ENCODE measurements at regions not wholly inside any gene's neighbourhood (a gene's known extent, or its start where the extent isn't known, plus 50 kb on each side); places are given as distances from the start of the nearest gene placed in this dataset.
"Not testable (repeated sequence)": the region's sequence is repeated elsewhere in the genome, so short reads cannot be mapped to it uniquely, and the experiment has no call there.

DNA sequence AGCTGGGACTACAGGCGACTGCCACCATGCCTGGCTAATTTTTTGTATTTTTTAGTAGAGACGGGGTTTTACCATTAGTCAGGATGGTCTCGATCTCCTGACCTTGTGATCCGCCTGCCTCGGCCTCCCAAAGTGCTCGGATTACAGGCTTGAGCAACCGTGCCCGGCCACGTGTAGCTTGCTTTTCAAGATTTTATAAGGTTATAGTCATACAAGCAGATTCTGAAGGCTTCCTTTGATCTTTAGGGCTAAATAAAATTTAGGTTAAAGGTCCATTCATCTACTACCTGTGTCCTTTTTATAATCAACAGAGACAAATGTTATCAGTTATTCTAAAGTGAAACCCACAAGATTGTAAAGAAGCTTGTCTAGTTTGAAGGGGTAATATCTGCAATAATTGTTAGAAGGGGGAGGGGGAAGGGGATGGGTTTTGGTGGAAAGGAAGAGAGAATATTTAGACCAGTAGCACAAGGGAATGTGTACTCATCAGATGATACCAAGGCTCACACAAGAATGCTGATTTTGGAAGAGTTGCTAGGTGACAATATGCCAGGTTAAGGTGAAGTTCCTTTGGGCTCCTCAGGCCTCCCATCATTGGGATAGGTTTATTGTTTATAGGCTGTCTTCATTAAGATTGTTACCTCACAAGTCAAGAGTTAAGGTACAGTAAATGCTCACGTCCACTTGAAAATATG, 284.7 kb downstream of the ALDH8A1 start:
- DNase-seq: no peak

DNA sequence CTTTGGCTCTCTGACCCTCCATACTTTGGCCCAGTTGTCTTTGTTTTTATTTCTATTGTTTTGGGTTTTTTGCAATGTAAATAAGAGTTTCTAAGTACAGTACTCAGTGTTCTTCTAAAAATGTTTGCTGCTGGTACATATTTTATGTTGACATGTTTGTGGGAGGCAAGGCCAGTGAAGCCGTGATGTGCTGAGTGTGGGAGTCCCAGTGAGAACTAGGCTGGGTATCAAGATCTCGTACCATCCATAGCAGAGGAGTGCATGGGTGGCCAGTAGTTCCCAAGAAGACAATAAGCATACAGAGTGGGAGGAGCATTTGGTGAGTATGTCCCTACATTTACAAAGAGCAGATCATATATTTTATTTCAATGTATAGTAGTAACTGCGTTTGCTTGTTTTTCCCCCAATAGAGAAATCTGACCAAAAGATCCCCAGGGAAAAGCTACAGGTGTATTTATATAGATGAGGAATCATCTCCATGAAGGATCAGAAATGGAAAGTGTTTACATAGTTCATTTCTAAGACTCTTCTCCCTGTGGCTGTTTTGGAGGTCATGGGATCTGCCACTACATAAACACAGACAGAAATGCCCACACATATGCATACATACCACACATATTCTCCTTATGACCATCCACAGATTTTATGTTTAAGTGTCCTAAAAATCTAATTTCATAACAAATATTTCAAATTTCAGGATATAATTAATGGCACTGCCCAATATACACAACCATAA, 285.9 kb downstream of the ALDH8A1 start:
- DNase-seq: no peak

DNA sequence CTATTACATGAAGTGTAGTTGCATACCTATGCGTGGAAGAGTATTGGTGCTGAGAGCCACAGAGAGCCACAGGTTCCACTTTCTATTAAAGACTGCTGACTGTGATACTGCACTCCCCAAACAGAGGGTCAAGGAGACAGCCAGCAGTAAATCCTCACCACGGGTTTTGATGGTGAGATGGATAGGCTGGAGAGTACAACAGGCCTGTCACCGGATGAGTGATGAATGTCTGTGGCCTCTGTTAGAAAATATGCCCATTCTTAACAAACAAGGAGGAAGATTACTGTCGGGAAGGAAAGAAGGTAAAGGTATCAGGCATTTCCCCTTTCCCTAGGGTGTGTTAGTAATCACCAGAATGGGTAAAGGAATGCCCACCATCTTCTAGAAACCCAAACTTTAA, 286.5 kb downstream of the ALDH8A1 start:
- no peak for DNase-seq

DNA sequence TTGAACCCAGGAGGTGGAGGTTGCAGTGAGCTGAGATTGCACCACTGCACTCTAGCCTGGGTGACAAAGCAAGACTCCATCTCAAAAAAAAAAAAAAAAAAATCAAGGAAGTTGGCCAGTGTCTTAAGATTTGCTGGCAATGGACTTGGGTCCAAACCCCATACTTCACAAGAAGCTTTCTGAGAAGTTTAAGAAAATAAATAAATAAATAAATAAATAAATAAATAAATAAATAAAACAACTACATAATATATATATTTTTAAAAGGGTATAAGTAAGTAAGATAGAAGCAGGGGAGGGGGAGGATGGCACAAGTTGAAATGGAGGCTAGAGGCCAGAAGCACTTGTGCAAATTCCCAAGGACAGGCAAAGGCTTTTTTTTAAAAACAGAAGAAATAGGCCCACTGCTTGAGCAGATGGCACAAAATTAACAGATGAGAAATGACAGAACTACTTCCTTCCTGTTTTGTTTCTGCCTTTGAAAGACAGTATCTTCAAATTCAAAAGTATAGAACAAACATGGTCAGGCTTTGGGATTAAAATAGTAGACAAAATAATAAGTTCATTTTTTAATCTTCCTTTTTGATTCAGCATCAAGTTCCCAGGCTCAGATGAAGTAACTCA, 287.7 kb downstream of the ALDH8A1 start:
- DNase-seq: peak; percentile 12

DNA sequence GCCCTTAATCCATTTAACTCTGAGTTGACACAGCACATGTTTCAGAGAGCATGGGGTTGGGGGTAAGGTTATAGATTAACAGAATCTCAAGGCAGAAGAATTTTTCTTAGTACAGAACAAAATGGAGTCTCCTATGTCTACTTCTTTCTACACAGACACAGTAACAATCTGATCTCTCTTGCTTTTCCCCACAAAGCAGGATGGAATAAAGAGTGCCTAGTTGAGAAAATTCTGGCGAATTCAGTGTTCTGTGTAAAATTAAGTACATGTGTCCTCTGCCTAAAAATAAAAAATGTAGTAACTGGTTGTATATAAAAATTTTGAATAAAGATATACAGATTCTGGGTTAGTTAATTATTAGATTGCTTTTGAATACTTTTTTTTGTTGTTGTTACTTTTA, 290.0 kb downstream of the ALDH8A1 start:
- not testable (repeated sequence) for DNase-seq

DNA sequence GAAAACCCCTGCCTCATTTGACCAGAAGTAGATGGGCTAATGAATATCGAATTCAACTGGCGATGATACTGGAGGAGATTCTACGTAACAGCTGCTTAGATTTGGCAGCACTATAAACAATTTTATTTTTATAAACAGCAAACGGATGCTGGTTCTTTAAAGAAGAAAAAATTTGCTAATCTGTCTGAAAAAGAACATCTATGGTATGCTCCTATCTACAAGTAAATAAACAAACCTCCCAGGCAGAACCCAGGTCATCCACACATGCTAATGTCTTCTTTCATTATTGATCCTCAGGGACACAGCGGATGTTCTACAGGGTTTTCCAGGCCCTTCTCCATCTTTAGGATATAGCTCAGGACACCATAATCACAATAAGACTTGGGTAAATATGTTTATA, 291.3 kb downstream of the ALDH8A1 start:
- DNase-seq: no peak

DNA sequence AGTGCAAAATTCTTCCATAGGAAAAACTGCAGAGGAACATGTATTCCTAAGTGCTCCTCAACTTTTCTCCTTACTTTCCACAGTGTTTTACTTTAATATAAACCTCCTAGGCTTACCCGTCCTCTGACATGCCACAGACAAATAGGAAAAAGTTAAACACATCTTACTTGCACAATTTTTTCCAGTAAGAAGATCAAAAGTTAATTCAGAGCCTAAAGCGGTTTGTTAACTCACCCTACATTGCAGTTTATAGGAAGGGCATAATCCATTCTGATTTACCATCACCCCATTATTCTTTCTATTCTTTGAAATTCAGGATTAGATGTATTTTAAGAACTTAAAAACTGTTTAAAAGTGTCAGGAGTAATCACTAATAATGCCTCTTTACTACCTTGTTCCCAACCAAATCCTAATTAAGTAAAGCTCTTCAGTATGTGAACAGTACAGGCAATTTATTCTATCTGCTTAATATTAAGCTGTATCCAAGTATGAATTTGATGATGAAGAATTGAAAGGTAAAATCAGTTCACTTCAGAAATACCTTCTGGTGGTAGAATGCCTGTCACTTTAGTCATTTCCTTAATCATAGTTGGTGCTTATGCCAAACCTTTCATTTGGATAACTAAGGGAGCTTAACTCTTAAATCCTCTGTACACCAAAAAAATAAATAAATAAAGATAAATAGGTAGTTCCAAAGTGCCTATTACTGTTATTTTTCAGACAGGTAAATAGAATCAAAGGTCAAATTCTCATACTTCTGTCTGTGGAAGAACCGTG, 292.0 kb downstream of the ALDH8A1 start:
- DNase-seq: no peak

DNA sequence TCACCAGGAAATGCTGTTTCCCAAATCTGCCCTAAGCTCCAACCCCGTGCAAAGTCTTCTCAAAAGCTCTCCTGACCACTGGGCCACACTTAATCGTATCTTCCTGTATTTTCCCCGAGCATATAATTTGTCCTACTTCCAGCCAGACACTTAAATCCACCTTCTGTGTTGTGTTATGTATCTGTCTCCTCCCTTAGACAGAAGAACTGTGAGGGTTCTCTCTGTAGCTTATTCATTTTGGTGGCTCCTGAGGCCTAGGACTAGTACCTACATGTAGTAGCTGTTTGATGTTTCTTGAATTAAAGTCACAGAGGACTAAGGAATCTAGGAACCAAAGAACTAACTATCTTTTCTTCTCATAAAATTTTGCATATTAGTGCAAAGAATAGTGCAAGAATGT, 292.6 kb downstream of the ALDH8A1 start:
- DNase-seq: no peak

DNA sequence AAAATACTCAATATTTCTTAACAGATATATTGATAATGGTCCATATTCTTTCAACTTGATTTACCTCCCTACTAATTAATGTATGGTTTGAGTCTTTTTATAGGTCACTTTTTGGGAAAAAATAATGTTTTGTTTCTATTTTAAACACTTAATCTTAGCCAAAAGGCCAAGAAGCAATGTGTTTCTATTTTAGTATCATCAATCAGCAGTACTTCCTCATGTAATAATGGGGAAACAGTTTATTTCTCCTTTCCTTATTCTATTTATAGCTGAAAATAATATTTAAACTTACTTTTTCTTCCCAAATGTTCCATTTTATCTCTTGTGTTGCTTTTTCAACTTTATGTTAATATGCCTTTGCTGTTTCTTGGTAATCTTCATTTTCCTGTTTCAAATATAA, 295.1 kb downstream of the ALDH8A1 start:
- DNase-seq: peak; percentile 53

DNA sequence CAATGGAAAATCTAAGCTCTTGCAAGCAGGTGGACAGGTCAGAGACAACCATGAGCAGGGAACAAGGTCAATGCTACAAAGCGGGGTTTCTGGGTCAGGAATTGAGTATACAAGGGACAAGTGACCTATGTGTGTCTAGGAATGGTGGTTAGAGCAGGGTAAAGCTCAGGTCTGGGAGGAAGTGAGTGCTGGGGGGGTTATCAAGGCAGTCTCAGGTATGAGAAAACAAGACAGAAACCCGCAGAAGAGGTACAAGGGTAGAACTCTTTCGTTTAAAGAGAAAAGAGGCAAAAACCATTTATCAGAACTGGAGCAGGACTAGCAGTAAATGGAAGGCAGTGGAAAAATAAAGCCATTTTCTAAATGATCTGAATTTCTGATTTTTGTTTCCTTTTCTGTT, 298.4 kb downstream of the ALDH8A1 start:
- DNase-seq: no peak

DNA sequence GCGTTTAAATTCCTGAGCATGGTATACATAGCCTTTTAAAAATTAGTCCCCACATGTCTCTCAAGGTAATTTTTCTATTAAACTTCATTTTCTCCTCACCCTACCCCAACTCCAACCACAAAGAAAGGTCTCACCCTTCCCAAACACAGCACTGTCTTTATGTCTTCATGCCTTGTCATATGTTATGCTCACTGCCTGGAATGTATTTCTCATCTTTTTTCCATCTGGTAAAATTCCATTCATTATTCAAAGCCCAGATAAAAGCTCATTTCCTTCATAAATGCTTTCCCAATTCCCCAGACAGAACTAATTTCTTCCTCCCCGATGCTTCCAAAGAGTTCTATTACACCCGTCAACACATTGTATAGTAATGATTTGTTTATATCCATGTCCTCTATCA, 302.0 kb downstream of the ALDH8A1 start:
- DNase-seq: no peak

DNA sequence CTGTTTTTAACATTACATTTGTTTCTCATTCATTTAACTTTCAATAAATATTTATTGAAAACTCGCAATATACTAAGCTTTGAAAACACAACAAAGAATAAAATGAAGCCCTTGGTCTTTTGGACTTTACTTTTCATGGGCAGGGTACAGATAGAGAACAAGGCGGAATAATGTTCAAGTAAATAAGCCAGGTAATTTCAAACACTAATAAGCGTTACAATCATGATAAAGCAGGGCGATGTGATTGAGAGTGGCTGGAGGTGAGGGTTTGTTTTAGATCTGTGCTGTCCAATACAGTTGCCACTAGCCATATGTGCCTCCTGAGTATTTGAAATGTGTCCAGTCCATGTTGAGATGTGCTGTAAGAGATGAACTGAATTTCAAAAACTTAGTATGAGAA, 307.1 kb downstream of the ALDH8A1 start:
- DNase-seq: no peak

DNA sequence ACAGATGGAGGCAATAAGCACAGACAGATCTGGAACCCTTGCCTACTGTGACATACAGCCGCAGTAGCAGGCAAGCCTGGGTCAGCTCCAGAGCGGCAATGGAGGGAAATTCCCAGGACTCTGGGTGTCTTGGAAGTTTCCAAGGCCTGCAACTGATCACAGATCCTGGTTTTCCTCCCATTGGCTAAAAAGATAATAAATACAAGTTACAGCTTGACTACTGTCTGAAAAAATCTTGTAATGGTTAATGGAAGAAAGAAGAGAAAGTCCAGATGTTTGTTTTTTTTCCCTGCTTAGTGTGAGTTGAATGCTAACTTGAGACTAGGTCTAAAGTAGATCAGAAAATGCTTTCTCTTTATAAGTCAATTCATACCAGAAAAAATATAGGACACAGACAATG, 307.6 kb downstream of the ALDH8A1 start:
- DNase-seq: no peak

DNA sequence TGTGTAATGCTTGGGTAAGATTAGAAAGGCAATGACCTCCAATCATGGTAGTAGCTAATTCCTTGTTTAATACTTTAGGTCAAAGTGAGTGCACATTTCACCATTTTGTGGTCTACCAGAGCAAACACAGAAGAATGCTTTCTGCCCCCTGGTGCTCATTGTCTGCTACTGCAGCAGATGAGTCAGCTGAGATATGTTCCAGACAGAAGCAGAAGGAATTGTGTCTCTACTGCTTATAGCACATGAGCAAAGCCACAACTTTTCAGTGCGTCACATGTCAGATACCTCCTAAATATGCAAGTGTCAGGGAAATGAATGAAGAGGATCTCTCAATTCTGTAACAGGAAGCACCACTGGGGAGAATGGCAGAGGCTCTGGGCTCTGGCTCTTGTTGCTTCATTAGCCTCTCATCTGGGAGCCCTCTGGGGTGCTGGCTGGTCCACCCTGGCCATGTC, 308.9 kb downstream of the ALDH8A1 start:
- peak; percentile 98 for DNase-seq

DNA sequence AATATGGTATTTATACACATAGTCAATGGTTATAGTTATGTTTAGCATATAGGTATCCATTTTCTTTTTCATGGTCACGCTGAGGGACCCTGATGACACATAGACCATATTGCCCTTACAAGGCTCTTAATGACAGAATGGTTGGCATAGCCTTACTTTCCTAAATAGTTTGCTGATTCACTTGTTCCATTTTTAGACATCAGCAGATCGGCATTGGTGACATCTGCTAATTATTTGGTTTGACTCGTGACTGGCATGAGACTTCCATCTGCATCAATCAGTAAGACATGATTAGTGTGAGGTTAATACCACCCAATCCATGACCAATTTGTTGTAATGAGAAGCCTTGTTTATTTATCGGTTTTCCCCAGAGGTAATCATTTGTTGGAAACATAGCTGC, 309.7 kb downstream of the ALDH8A1 start:
- DNase-seq: peak; percentile 37

DNA sequence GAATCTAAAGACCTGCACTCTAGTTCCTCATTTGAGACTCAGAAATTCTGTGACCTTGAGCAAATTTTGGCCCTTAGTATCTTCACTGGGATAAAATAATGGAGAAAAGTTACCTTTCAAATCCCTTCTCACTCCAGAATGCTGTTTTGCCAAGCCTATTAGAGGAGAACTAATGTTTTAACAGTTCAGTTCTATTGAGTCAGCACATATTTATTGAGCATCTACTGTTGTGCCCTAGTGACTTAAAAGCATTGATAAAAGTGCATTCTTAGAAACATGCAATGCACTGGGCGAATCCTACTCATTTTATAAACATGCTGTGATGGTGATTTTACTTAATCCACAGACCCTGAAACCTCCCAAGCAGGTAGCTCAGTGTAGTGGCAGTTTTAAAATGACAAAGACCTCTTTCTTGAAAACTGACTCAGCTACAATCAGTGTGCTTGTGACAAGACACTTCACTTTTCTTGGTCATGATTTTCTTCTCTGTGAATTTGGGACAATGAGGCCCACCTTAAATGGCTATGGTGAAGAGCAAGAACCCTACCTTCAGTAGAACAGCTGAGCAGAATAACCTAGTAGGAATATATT, 312.0 kb downstream of the ALDH8A1 start:
- no peak for DNase-seq

DNA sequence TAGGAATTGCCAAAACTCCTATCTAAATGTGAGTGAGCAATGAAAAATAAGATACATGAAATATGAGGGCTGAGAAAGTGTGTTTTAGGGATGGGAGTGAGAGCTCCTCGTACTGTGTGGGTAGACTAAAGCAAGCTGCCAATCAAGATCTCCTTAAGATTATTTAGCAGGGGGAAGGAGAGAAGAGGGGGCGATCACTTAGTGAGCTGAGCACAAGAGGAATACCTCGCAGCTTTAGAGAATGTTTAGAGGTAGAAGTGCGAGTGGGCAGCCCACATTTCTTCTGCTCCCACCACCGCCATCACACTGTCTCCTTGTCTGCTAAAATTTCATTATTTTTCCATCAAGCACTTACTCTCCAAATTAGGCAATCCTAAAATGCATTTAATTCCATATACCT, 312.6 kb downstream of the ALDH8A1 start:
- DNase-seq: no peak

DNA sequence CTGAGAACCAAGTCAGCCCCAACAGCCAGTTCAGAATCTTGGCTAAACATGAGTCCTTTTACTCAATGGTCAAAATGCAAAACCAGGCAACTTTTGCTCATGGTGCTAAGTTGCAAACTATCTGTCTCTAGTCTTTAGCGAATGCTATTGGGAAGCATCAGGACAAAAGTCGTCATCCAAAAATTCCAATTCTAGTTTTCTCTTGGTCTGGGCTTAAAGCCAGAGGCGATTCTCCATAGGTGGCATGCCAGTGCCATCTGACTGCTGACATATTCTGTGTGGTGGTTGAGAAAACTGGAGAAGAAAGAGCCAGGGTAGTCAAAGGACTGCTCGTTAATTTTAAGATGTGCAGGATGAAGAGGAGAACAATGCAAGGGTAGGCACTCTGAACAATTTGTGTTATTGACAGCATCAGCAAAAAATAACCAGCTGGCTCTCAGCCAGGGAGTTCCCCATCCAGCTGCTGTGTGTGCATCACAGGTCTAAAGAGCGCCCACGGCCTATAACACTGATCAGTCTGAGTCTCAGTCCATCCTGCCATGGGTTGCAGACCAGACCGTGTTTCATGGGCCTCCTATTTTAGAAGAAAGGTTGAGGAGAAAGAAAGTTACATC, 313.6 kb downstream of the ALDH8A1 start:
- DNase-seq: peak; percentile 73

DNA sequence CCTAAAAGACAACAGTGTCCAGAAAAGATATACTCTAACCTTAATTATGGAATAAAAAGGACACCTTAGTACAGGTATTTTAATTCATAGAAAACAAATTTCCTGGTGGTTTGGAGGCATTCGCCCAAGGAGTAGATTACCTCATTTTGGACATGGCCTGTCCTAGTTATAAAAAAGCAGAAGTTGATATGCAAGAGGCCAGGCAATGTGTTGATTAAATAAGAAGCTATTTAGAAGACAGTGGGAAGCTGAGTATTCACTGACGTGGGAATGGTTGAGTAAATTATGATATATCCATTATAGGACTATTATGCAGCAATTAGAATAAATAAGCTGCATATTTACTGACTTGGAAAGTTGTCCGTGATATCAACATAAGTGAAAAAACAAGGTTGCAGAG, 314.9 kb downstream of the ALDH8A1 start:
- DNase-seq: peak; percentile 89

DNA sequence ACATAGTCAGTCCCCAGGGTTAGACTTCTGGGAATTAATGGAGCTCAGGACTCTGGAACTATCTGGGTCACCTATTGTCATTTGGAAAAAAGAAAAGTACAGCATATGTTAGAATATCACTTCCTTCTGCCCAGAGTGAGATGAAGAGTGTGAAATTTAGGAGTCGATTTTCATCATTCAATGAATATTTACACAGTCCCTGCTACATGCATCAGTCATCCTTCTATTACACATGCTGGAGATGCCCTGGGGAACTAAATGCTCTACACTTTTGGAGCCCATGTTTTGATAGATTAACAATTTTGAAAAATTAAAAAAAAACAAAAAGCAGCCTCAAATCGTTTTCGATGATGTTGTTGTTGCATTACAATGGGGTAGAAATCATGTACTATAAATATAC, 315.4 kb downstream of the ALDH8A1 start:
- peak; percentile 53 for DNase-seq

DNA sequence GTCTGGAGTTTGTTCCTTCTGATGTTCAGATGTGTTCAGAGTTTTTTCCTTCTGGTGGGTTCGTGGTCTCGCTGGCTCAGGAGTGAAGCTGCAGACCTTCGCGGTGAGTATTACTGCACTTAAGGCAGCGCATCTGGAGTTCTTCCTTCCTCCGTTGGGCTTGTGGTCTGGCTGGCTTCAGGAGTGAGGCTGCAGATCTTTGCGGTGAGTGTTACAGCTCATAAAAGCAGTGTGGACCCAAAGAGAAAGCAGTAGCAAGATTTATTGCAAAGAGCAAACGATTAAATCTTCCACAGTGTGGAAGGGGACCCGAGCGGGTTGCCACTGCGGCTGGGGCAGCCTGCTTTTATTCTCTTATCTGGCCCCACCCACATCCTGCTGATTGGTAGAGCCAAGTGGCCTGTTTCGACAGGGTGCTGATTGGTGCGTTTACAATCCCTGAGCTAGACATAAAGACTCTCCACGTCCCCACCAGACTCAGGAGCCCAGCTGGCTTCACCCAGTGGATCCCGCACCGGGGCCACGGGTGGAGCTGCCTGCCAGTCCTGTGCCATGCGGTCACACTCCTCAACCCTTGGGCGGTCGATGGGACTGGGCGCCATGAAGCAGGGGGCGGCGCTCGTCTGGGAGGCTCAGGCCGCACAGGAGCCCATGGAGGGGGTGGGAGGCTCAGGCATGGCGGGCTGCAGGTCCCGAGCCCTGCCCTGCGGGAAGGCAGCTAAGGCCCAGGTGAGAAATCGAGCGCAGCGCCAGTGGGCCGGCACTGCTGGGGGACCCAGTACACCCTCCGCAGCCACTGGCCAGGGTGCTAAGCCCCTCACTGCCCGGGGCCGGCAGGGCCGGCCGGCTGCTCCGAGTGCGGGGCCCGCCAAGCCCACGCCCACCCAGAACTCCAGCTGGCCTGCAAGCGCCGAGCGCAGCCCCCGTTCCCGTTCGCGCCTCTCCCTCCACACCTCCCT, 315.3 kb upstream of the SGK1 start:
- peak; percentile 35 for DNase-seq
